ENCODE measurements at regions not wholly inside any gene's neighbourhood (a gene's known extent, or its start where the extent isn't known, plus 50 kb on each side); places are given as distances from the start of the nearest gene placed in this dataset.
"Not testable (repeated sequence)": the region's sequence is repeated elsewhere in the genome, so short reads cannot be mapped to it uniquely, and the experiment has no call there.

DNA sequence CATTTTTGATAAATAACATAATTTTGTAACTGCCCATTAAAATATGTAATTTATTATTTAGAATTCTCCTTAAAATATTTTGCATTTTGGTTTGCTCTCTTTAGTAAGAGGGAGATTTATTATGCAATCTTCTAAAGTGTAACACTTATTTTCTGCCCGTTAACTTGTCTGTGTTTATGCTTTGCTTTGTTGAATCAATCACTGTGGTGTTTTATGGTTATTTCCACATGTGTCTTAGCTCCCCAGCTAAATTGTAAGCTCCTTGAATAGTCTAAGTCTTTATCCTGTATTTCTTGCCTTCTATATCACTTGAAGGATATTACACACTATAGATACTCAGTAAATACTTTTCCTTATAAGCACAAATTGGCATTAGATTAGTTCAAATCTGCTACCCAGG, 166.6 kb upstream of the SPRED2 start:
- DNase-seq = no peak
- intact Hi-C loops (cut with micrococcal nuclease) = no loop called here
- ATAC-seq = no peak

DNA sequence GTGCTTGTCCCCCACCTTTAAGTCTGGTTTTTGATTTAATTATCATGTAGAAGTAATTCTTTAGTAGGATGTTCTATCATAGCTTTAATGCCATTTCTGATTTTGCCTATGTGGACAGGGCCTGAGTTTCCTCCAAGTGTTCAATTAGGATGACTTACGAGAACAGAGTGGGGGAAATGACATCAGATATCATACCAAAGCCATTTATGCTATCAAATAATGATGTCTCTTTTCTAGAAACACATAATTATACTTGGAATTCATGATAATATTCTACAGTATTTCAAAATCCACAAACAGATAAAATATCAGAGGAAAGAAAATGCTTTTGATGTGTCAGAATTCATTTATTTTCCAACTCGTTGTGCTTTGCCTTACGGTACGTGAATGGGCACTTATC, 165.9 kb upstream of the SPRED2 start:
- intact Hi-C loops (cut with micrococcal nuclease) = no loop called here
- no peak for DNase-seq
- no peak for ATAC-seq

DNA sequence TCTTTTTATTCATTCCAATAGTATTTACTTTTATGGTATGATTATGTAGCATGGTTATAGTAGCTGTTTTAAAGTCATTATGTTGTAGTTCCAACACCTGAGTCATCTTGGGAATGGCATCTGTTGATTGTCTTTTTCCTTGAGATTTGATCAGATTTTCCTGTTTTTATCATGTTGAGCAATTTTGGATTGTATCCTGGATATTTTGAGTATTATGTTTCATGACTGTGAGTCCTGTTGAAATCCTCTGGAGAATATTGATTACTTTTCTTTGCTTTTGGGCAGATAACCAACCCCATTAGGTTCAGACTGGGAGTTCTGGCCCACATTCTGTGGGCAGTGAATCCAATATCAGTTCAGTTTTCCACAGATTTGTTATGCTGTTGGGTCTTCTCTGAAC, 163.2 kb upstream of the SPRED2 start:
- intact Hi-C loops (cut with micrococcal nuclease) = no loop called here
- no peak for ATAC-seq

DNA sequence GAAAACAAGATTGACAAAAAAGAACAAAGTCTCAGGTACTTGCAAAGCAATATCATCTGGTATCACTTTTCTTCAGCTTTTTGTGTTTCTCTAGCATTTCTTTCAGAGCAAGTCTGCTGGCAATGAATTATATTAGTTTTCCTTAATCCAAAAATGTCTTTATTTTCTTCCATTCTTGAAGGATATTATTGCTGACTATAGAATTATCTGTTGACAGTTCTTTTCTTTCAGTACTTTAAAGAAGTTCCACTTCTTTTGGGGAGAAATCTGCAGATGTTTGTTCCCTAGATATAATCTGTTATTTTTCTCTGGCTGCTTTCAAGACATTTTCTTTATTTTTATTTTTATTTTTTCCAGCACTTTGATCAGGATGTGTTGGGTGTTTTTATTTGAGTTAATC, 161.8 kb upstream of the SPRED2 start:
- intact Hi-C loops (cut with micrococcal nuclease) = no loop called here
- ATAC-seq (no peak), DNase-seq (no peak)

More for the DNA sequence above, 163.2 kb upstream of the SPRED2 start:
- no peak for DNase-seq

DNA sequence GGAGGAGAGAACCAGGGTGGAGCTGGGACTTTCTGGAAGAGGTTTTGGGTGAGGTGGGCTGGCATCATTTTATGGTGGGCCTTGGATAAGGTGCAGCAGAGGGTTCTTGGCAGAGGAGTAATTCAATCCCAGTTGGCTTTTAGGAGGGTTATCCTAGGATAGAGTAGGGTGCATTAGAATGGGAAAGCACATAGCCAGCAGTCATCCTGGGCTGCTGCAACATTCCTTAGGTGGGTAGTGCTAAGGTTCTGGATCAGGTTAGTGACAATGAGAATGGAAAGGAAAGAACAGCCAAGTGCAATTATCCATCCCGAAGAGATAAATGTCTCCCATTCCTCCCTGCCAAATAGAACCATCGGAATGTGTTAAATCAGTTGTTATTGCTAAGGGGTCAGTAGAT, 157.3 kb upstream of the SPRED2 start:
- no peak for DNase-seq
- ATAC-seq = no peak
- intact Hi-C loops (cut with micrococcal nuclease) = no loop called here

- ATAC-seq = no peak
- DNase-seq = no peak
- intact Hi-C loops (cut with micrococcal nuclease) = no loop called here
These were observed 155.4 kb upstream of the SPRED2 start for GRCh38 chr2:65587779-65588178.

DNA sequence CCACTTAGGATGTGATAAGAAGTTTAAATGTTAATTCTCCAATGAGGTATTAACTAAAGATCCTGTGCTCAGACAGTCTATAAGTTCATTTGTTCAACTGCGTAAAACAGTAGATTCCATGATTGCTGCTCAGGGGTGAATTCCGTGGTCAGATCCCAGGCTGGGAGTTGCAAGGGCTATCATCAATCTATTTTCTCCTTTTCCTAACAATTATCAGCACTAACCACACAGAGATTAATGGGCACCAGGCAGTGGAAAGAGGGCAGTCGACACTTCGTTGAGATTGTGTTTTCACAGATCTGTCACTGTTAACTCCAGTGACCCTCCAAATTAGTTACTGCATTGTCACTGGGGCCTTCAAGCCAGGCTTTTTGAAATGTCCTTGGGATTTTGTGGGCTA, 154.1 kb upstream of the SPRED2 start:
- intact Hi-C loops (cut with micrococcal nuclease) = no loop called here
- DNase-seq (no peak), ATAC-seq (no peak)

DNA sequence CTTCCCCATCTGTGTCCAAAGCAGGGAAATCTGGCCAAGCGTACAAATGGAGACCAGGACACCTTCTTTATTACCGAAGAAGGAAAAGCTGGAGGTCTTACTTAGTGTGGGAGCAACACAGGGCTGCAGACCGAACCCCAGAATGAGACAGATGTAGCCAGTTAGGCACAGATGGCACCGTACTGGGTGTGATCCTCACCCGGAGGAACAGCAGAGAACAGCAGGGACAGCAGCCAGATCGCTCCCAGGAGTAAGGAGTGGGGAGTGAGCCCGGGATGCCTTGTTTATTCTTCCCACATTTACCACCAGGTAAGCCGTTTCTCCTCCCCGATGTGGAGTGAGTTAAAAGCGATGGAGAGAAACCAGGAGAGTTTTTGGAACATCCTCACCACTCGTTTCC, 150.7 kb upstream of the SPRED2 start:
- ATAC-seq = no peak
- intact Hi-C loops (cut with micrococcal nuclease) = no loop called here
- DNase-seq = no peak

- ATAC-seq = no peak
- DNase-seq = no peak
- intact Hi-C loops (cut with micrococcal nuclease) = no loop called here
These were observed 150.0 kb upstream of the SPRED2 start for GRCh38 chr2:65582364-65582763.

- DNase-seq (no peak), ATAC-seq (no peak)
- intact Hi-C loops (cut with micrococcal nuclease) = no loop called here
These were observed 148.4 kb upstream of the SPRED2 start for GRCh38 chr2:65580824-65581223.

DNA sequence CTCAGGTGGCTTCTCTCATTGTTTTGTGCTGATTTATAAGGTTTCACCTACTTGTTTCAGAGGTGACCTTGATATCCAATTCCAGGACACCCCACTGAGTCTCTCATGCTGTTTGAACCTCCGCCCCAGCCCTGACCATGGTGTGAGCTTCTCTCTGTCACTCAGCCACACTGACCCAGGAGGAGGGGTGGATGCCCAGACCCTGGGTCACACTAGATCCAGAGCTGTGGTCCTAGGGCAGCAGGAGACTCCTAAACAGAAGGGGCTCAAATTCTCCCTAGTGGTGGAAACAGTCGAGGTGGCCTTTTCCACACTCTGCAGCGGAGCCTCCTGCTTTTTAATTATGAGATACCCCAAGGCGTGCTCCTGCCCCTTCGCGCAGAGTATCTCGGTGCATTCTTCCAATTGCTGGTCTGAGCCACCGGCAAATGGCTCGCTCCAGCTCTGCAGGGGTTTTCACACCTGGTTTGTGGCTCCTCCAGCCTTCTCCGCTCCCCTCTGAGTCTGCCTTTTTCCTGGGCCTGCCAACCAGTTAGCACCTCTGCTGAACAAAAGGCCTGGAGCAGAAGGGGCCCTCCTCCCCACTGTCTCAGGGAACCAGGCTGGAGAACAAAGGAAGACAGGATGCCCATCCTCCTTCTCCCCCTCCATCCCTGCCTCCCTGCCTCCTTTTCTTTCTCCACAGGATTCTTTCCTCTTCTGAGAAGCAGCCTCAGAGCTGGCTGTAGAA, 147.3 kb upstream of the SPRED2 start:
- DNase-seq (no peak), ATAC-seq (no peak)
- intact Hi-C loops (cut with micrococcal nuclease) = loop anchor here (10.0 kb wide), 1 partner anchor 665 kb away; no protein-coding TSS in a partner anchor

DNA sequence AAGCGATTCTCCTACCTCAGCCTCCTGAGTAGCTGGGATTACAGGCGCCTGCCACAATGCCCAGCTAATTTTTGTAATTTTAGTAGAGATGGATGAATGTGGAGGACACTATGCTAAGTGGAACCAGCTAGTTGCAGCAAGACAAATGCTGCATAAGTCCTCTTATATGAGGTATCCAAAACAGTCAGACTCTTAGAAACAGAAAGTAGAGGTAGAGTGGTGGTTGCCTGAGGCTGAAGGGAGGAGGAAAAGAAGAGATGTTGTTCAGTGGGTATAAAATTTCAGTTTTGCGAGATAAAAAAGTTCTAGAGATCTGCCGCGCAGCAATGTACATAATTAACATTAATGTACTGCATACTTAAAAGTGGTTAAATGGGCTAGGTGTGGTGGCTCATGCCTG, 145.3 kb upstream of the SPRED2 start:
- no peak for DNase-seq
- ATAC-seq = no peak
- intact Hi-C loops (cut with micrococcal nuclease) = loop anchor here (10.0 kb wide), 1 partner anchor 663 kb away; no protein-coding TSS in a partner anchor

DNA sequence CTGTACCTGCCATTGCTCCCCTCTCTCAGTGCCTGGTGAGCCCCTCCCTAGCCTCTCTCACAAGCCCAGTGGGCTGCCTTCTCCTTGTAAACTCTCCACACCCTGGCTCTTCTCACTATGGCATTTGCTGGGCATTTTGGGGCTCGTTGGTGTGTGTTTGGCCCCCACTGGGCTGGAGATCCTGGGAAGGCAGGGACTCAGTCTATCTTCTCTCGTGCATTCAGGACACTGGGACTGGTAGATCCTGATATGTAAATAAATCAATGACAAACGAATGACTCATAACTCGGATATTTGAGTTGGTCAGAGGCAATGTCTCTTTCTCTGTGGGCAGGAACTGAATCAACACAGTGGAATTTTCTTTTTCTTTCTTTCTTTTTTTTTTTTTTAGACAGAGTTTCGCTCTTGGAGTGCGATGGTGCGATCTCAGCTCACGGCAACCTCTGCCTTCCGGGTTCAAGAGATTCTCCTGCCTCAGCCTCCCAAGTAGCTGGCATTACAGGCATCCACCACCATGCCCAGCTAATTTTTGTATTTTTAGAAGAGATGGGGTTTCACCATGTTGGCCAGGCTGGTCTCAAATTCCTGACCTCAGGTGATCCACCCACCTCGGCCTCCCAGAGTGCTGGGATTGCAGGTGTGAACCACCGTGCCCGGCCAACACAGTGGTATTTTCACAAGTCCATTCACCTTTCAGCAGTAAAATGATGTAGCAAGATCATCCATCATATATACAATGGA, 144.6 kb upstream of the SPRED2 start:
- no peak for DNase-seq
- intact Hi-C loops (cut with micrococcal nuclease) = loop anchor here (10.0 kb wide), 1 partner anchor 662 kb away; no protein-coding TSS in a partner anchor
- no peak for ATAC-seq

- ATAC-seq (no peak), DNase-seq (no peak)
- intact Hi-C loops (cut with micrococcal nuclease) = loop anchor here (10.0 kb wide), 1 partner anchor 661 kb away; no protein-coding TSS in a partner anchor
These were observed 143.9 kb upstream of the SPRED2 start for GRCh38 chr2:65576278-65576677.

- ATAC-seq = peak; percentile 30
- intact Hi-C loops (cut with micrococcal nuclease) = loop anchor here (10.0 kb wide), 1 partner anchor 660 kb away; no protein-coding TSS in a partner anchor
- DNase-seq = no peak
These were observed 142.6 kb upstream of the SPRED2 start for GRCh38 chr2:65574993-65575392.

- DNase-seq; intact Hi-C loops (cut with micrococcal nuclease); ATAC-seq: not testable (repeated sequence)
These were observed 136.4 kb upstream of the SPRED2 start for GRCh38 chr2:65568656-65569440.

DNA sequence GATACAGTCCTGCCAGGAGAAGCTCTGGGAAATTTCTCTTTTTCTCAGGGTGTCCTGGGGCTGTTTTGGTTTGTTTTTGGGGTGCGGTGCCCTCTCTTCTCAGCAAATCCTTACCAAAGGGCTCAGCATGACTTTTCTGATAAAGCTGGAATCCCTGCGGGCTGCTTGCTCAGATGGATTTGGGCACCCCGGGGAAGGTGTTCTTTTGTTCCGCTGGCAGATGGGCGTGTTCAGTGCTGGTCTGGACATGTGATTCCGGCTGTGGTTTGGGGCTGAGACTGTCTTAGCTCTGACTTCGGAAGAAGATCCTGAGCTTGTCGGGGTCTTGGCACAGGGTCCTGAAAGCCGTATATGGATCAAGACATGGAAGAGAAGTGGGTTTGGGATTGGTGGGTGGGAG, 134.2 kb upstream of the SPRED2 start:
- ATAC-seq (no peak), DNase-seq (no peak)
- intact Hi-C loops (cut with micrococcal nuclease) = no loop called here

GRCh38 chr2:65565681-65566080, 133.3 kb upstream of the SPRED2 start:
- ATAC-seq (no peak), DNase-seq (no peak)
- intact Hi-C loops (cut with micrococcal nuclease) = no loop called here

GRCh38 chr2:65564299-65564698, 131.9 kb upstream of the SPRED2 start:
- ATAC-seq (no peak), DNase-seq (no peak)
- intact Hi-C loops (cut with micrococcal nuclease) = no loop called here

GRCh38 chr2:65562890-65563289, 130.5 kb upstream of the SPRED2 start:
- intact Hi-C loops (cut with micrococcal nuclease) = no loop called here
- ATAC-seq = peak; percentile 97
- peak; percentile 77 for DNase-seq

Measured in left ventricle myocardium superior (tissue), 1 donor.